ENCODE measurements at regions not wholly inside any gene's neighbourhood (a gene's known extent, or its start where the extent isn't known, plus 50 kb on each side); places are given as distances from the start of the nearest gene placed in this dataset.
"Not testable (repeated sequence)": the region's sequence is repeated elsewhere in the genome, so short reads cannot be mapped to it uniquely, and the experiment has no call there.

GRCh38 chr6:11378639-11379038 is 146.2 kb upstream of the NEDD9 start:
- POLR2A ChIA-PET, result interaction anchor here (2.9 kb wide), 1 partner anchor 11 kb away, joined by 13 read pairs; no protein-coding TSS in a partner anchor
- DNase-seq, result no peak
- CTCF ChIA-PET, result no interaction called here
- H3K9me3 Mint-ChIP-seq, result peaks cover 4% of the 10 kb centered on the region
- ATAC-seq, result no peak
- H3K4me3 Mint-ChIP-seq, result no peak overlapping the region
- no peaks in the 10 kb centered on the region for H3K27me3 Mint-ChIP-seq
- intact Hi-C loops (cut with micrococcal nuclease), result no loop called here
- TF ChIP-seq CTCF (IDR thresholded peaks at IDR 0.05), result no peak
- no peak overlapping the region for H3K27ac Mint-ChIP-seq
- H3K36me3 Mint-ChIP-seq (ENCODE audit: low read depth), result peaks cover 46% of the 10 kb centered on the region
- H3K4me1 Mint-ChIP-seq (ENCODE audit: low read depth), result peaks cover 76% of the 10 kb centered on the region

DNA sequence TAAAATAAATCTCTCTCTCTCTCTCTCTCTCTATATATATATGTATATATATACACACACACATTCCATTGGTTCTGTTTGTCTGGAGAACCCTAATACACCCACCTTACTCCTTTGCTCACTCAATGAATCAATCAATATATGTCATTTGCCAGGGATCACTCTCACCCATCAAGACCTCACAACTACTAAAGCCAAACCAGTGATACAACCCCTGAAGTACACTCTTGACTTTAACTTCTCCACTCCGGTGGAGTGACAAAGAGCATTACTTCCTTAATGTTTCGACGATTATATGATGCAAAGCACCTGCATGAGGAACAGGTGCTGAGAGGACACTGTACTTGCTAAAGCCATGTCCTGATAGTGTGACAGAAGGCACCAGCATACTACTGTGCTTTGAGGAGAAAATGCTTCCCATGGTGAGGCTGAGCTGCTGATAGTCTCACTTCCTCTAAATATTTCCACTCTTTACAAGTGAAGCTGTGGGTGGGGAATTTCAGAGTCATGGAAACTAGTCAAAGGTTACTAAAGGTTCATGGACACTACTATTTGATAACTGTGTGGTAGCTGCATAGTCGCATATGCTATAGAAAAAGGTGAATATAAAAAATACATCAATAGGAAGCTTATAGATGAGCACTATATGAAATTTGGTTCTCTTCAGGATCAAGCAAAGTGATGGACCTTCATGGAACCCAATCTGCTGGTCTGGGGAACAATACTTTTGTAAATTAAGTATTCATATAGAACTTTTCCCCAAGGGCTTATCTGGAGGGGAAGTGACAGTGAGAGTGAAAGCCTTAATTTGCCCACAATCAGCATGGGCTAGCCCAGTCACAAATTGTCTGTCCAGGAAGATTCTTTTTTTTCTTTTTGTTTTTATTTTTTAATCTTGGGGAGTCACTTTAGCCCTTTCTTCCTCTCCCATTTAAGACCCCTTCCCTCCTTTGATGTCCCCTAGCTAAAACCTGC is 141.9 kb upstream of the NEDD9 start:
- ChIA-PET CTCF (interaction anchor here (1.3 kb wide), 1 partner anchor 42 kb away, joined by 3 read pairs; no protein-coding TSS in a partner anchor), POLR2A (interaction anchor here (1.4 to 1.7 kb wide), 4 partner anchors 7 to 13 kb away, joined by 3 to 9 read pairs (median 5); no protein-coding TSS in a partner anchor)
- Mint-ChIP-seq H3K27ac (peak overlapping the region; percentile 73), H3K4me3 (peak overlapping the region; percentile 39), H3K4me1 (ENCODE audit: low read depth) (peaks cover 76% of the 10 kb centered on the region), H3K9me3 (peaks cover 12% of the 10 kb centered on the region), H3K27me3 (no peaks in the 10 kb centered on the region), H3K36me3 (ENCODE audit: low read depth) (peaks cover 59% of the 10 kb centered on the region)
- peak; percentile 79 for ATAC-seq
- intact Hi-C loops (cut with micrococcal nuclease), result no loop called here
- TF ChIP-seq CTCF (IDR thresholded peaks at IDR 0.05), result no peak
- DNase-seq, result peak; percentile 66

DNA sequence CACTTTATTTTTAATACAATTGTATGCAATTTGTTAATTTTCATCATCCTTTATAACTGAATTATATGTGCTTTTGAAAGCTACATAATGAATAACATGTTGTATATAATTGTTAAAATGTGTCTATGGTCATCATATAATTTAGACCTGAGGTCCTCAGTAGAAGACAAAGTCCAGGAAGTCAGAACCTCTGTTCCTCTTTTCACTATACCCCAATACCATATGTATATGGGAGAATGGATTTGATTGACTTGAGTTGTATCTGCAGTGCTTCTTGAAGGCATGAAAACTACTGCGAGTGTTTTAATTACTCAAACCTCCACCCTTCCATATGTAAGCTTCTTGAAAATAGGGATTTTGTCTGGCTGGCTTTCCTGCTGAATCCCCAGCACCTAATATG is 140.7 kb upstream of the NEDD9 start:
- Mint-ChIP-seq H3K4me1 (ENCODE audit: low read depth) (peaks cover 84% of the 10 kb centered on the region), H3K4me3 (no peak overlapping the region), H3K9me3 (peaks cover 12% of the 10 kb centered on the region), H3K36me3 (ENCODE audit: low read depth) (peaks cover 62% of the 10 kb centered on the region), H3K27me3 (no peaks in the 10 kb centered on the region), H3K27ac (no peak overlapping the region)
- POLR2A ChIA-PET, result interaction anchor here (1.5 to 1.7 kb wide), 3 partner anchors 8 to 12 kb away, joined by 4 to 9 read pairs (median 6); no protein-coding TSS in a partner anchor
- intact Hi-C loops (cut with micrococcal nuclease), result no loop called here
- no peak for ATAC-seq
- no peak for TF ChIP-seq CTCF (IDR thresholded peaks at IDR 0.05)
- CTCF ChIA-PET, result interaction anchor here (1.3 to 1.6 kb wide), 2 partner anchors 43 to 123 kb away, joined by 3 to 4 read pairs; no protein-coding TSS in a partner anchor
- DNase-seq, result no peak

GRCh38 chr6:11372186-11372790 is 139.8 kb upstream of the NEDD9 start:
- Mint-ChIP-seq H3K4me1 (ENCODE audit: low read depth) (peaks cover 83% of the 10 kb centered on the region), H3K27ac (peak overlapping the region; percentile 36), H3K36me3 (ENCODE audit: low read depth) (peaks cover 56% of the 10 kb centered on the region)
- ChIA-PET POLR2A (interaction anchor here (1.5 kb wide), 1 partner anchor 9 kb away, joined by 9 read pairs; no protein-coding TSS in a partner anchor), CTCF (interaction anchor here (1.3 to 1.6 kb wide), 2 partner anchors 44 to 124 kb away, joined by 3 to 4 read pairs; no protein-coding TSS in a partner anchor)
- H3K9me3 Mint-ChIP-seq; ATAC-seq; H3K27me3 Mint-ChIP-seq; DNase-seq; intact Hi-C loops (cut with micrococcal nuclease); H3K4me3 Mint-ChIP-seq: not testable (repeated sequence)

GRCh38 chr6:11370191-11371018 is 137.9 kb upstream of the NEDD9 start:
- no peak for DNase-seq
- Mint-ChIP-seq H3K4me1 (ENCODE audit: low read depth) (peaks cover 86% of the 10 kb centered on the region), H3K27me3 (no peaks in the 10 kb centered on the region), H3K9me3 (peaks cover 9% of the 10 kb centered on the region), H3K27ac (no peak overlapping the region), H3K4me3 (no peak overlapping the region), H3K36me3 (ENCODE audit: low read depth) (peaks cover 55% of the 10 kb centered on the region)
- intact Hi-C loops (cut with micrococcal nuclease), result no loop called here
- ATAC-seq, result no peak
- TF ChIP-seq CTCF (IDR thresholded peaks at IDR 0.05), result no peak
- ChIA-PET CTCF (interaction anchor here (2.2 kb wide), 1 partner anchor 10 kb away, joined by 10 read pairs; no protein-coding TSS in a partner anchor), POLR2A (interaction anchor here (1.9 to 2.3 kb wide), 2 partner anchors 10 to 12 kb away, joined by 4 to 12 read pairs; no protein-coding TSS in a partner anchor)

Data from activated CD8-positive, alpha-beta T cell treated with anti-CD3 and anti-CD28 coated beads for 36 hours (primary cell).